Omental fat pad (tissue), 3 donors: ENCODE measurements at regions not wholly inside any gene's neighbourhood (a gene's known extent, or its start where the extent isn't known, plus 50 kb on each side); places are given as distances from the start of the nearest gene placed in this dataset.

Source experiments
- ATAC-seq: fragments of 150-250 bp; one replicate; pipeline ENCODE4 v1.9.1; 2016; ENCODE audit warnings: mild to moderate bottlenecking, moderate library complexity; ENCODE audit not compliant: low FRiP score
- DNase-seq: peaks from one replicate; pipeline ENCODE4 v3.0.0-alpha.2; 2019; ENCODE audit warnings: low spot score
- TF ChIP-seq, protein P1 (sequence below), 3 donors: fragments of 450-650 bp; IDR thresholded peaks; one replicate each; pipeline ENCODE4 v1.5.1; 2016 to 2017; ENCODE audit warnings: antibody characterized with exemption in 3 of 3, mild to moderate bottlenecking in 3 of 3, moderate library complexity in 2 of 3

DNA sequence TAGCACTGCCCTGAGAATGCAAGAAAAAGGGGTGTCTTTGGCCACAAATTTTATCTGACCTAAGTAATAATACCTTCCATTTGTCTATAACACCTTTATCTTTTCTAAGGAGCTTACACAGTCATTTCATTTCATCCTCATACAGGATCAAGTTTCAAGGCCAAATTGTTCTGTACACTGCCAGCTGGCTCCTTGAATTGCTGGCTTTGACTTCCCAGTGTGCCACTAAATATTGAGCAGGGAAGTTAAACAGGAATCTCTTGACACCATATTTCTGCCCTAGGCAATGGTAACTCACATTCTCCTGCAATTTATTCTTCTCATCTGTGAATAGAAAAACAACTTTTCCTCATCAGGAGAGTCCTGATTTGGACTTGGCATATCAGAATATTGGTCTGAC, 195.1 kb upstream of the LRP1B start:
- ATAC-seq (no peak), DNase-seq (no peak)
- TF ChIP-seq, protein P1, sequence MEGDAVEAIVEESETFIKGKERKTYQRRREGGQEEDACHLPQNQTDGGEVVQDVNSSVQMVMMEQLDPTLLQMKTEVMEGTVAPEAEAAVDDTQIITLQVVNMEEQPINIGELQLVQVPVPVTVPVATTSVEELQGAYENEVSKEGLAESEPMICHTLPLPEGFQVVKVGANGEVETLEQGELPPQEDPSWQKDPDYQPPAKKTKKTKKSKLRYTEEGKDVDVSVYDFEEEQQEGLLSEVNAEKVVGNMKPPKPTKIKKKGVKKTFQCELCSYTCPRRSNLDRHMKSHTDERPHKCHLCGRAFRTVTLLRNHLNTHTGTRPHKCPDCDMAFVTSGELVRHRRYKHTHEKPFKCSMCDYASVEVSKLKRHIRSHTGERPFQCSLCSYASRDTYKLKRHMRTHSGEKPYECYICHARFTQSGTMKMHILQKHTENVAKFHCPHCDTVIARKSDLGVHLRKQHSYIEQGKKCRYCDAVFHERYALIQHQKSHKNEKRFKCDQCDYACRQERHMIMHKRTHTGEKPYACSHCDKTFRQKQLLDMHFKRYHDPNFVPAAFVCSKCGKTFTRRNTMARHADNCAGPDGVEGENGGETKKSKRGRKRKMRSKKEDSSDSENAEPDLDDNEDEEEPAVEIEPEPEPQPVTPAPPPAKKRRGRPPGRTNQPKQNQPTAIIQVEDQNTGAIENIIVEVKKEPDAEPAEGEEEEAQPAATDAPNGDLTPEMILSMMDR (IDR thresholded peaks at IDR 0.05): no peak

DNA sequence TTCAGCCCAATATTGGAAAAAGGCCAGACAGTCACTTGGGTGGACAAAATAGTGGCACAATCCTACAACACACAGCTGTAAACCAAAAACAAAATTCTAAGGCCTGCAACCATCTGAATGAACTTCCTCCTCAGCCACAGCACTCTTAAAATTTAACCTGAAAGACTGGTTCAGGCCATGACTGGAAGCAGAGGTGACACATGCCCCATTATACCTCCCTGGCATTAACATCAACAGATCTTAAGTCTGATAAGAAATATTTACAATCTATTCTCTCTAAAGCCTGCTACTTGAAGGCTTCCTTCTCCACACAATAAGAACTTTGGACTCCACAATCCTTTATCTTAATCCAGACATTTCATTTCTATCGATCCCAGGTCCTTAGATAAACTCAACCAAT, 192.4 kb upstream of the LRP1B start:
- TF ChIP-seq, protein P1 (IDR thresholded peaks at IDR 0.05): no peak
- no peak for ATAC-seq
- no peak for DNase-seq

DNA sequence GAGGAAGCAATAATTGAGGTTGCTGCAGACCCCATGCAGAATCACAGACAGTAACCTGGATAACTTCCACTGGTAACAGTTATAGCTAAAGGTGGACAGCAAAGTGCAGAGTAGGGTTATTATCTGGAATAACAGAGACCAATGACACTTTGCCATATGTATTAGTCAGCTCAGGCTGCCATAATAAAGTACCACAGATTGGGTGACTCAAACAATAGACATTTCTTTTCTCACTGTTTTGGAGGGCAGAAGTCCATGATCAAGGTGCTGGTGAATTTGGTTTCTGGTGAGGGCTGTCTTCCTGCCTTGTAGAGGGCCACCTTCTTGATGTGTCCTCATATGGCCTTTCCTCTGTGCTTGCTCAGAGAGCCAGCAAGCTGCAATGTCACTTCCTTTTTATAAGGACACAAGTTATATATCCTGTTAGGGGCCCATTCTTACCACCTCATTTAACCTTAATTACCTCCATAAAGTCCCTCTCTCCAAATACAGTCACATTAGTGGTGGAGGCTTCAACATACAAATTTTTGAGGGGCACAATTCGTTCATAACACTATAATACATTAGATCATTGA, 191.0 kb upstream of the LRP1B start:
- DNase-seq (no peak), ATAC-seq (no peak)
- TF ChIP-seq, protein P1 (IDR thresholded peaks at IDR 0.05): no peak

DNA sequence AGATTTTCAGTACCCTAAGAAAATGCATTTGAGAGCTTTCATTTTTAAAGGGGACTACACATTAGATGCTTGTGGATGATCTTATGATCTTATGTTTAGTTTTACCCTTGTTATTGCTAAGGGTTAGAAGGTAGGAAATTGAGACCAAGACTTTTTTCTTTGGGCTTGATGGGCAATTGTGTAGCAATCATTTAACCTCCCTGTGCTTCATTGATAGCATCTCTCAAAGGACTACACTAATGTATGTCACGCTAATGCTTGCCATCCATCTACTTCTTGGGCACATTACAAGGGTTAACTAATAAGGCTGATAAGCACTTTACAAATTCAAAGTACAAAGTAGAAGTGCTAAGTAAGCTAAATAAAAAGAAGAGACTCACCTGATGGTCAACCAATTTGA, 189.3 kb upstream of the LRP1B start:
- ATAC-seq: no peak
- DNase-seq: no peak
- TF ChIP-seq, protein P1 (IDR thresholded peaks at IDR 0.05): no peak

DNA sequence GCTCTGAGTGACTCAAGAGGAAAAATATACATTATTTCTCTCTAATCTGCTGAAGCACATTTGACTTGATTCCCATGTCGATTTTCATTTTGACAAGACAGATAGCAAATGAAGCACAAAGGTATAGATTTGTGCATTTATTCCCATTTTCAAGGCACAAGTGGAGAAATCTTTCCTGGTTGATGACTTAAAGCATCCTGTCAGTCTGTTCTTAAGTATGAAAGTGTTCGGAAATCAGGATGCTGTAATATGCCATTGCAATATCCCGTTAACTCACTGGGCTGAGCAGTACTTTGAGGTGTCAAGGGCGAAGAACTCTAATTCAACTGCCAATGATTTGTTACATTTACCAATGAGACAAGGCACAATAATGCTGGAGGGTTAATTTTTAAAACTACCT, 185.2 kb upstream of the LRP1B start:
- ATAC-seq (no peak), DNase-seq (no peak)
- TF ChIP-seq, protein P1 (IDR thresholded peaks at IDR 0.05): no peak

DNA sequence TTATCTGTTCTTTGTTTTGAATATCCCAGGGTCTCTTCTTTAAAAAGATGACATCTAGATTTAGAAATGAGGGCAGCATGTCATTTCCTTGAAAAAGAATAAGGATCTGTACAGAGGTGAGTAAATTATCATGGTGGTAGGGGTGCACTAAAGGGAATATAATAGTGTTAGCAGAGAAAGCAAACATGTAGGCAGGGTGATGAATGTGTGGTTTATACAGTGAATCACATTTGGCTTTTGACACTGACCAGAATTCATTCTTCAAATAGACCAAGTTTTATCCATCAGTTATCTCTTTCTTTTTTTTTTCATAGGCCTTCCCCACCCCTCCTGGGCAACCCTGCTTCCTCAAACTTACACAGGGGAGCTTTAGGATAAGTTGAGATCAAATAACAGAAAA, 184.5 kb upstream of the LRP1B start:
- TF ChIP-seq, protein P1 (IDR thresholded peaks at IDR 0.05): no peak
- no peak for ATAC-seq

DNA sequence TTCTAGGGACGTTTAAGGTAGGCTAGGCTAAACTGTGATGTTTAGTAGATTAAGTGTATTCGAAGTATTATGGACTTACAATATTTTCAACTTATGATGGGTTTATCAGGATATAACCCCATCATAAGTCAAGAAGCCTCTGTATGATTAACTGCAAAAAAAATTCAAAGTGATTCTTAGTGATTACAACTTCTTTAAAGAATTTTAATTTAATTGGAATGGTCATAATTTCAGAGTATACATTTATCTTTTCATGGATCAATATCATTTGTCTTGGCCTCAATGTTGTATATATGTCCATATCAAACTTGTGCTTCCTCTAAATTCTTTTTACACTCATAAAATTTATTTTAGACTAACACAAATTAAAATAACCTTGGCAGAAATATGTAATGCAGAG, 183.3 kb upstream of the LRP1B start:
- TF ChIP-seq, protein P1 (IDR thresholded peaks at IDR 0.05): no peak
- ATAC-seq: no peak
- no peak for DNase-seq

More for the DNA sequence above, 184.5 kb upstream of the LRP1B start:
- no peak for DNase-seq
